ENCODE measurements at regions not wholly inside any gene's neighbourhood (a gene's known extent, or its start where the extent isn't known, plus 50 kb on each side); places are given as distances from the start of the nearest gene placed in this dataset.

- TF ChIP-seq POLR2A (IDR thresholded peaks at IDR 0.05): no peak
- TF ChIP-seq POLR2AphosphoS5 (IDR thresholded peaks at IDR 0.05): no peak
- TF ChIP-seq, protein P1, sequence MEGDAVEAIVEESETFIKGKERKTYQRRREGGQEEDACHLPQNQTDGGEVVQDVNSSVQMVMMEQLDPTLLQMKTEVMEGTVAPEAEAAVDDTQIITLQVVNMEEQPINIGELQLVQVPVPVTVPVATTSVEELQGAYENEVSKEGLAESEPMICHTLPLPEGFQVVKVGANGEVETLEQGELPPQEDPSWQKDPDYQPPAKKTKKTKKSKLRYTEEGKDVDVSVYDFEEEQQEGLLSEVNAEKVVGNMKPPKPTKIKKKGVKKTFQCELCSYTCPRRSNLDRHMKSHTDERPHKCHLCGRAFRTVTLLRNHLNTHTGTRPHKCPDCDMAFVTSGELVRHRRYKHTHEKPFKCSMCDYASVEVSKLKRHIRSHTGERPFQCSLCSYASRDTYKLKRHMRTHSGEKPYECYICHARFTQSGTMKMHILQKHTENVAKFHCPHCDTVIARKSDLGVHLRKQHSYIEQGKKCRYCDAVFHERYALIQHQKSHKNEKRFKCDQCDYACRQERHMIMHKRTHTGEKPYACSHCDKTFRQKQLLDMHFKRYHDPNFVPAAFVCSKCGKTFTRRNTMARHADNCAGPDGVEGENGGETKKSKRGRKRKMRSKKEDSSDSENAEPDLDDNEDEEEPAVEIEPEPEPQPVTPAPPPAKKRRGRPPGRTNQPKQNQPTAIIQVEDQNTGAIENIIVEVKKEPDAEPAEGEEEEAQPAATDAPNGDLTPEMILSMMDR (IDR thresholded peaks at IDR 0.05): no peak
- no peak for TF ChIP-seq EP300 (IDR thresholded peaks at IDR 0.05)
- Histone ChIP-seq H3K27me3 (peaks cover 3% of the 10 kb centered on the region), H3K4me3 (no peak overlapping the region), H3K4me1 (no peaks in the 10 kb centered on the region), H3K9me3 (no peaks in the 10 kb centered on the region), H3K36me3 (no peaks in the 10 kb centered on the region), H3K27ac (no peak overlapping the region)
- peak in 1 of 2 donors; percentile 37 for DNase-seq (ENCODE audit: low spot score in 2 of 2)
- 98% methylated on average over 6 of the region's 14 CpGs for WGBS
These were observed 105.7 kb downstream of the IRX5 start for GRCh38 chr16:55036371-55036821.

DNA sequence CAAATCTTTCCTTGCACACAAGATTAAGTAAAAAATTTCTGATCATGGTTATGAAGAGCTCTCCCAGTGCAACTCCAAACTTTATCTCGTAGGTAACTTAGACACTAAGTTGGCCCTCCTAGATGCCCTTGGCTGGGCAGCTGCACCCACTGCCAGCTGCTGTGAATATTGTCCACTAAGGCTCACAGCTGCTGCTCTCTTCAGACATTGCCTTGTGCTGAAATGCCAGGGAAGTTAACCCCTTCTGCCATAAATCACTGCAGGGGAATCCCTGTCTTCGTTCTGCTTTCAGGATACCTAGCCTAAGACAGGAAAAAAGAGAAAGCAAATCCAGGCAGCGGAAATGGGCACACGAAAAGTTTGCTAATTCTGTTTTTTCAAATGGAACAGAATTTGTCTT lies 106.4 kb downstream of the IRX5 start:
- H3K9me3 ChIP-seq: no peaks in the 10 kb centered on the region
- H3K4me1 ChIP-seq: no peaks in the 10 kb centered on the region
- no peak for DNase-seq (ENCODE audit: low spot score in 2 of 2)
- no peak for TF ChIP-seq POLR2A (IDR thresholded peaks at IDR 0.05)
- TF ChIP-seq EP300 (IDR thresholded peaks at IDR 0.05): no peak
- TF ChIP-seq, protein P1 (IDR thresholded peaks at IDR 0.05): no peak
- TF ChIP-seq POLR2AphosphoS5 (IDR thresholded peaks at IDR 0.05): no peak
- no peaks in the 10 kb centered on the region for H3K36me3 ChIP-seq
- H3K27me3 ChIP-seq: peaks cover 3% of the 10 kb centered on the region
- no peak overlapping the region for H3K4me3 ChIP-seq
- H3K27ac ChIP-seq: no peak overlapping the region
- WGBS: 95% methylated on average over 4 of the region's 4 CpGs

DNA sequence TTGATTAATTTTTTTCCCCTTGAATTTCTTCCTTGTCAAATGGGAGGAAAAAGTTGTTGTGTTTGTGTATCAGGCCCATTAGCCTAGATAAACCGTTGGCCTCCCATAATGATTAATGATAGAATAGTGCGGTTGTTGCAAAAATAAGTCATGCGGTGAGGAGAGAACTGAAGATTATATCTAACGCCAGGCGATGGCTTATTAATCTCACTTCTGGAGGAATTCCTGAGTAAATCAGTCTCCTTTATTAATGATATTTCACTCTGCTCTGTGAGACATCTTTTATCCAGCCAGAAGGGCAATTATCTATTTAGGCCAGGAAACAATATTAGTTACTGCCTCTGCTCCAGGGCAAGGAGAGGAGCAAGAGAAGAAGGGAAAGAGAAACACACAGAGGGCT lies 107.3 kb downstream of the IRX5 start:
- no peak overlapping the region for H3K27ac ChIP-seq
- H3K9me3 ChIP-seq: no peaks in the 10 kb centered on the region
- H3K27me3 ChIP-seq: peaks cover 5% of the 10 kb centered on the region
- 59% methylated on average over 5 of the region's 5 CpGs for WGBS
- no peaks in the 10 kb centered on the region for H3K36me3 ChIP-seq
- H3K4me3 ChIP-seq: no peak overlapping the region
- no peak for DNase-seq (ENCODE audit: low spot score in 2 of 2)
- no peaks in the 10 kb centered on the region for H3K4me1 ChIP-seq
- TF ChIP-seq POLR2AphosphoS5 (IDR thresholded peaks at IDR 0.05) (no peak), POLR2A (IDR thresholded peaks at IDR 0.05) (no peak)

GRCh38 chr16:55039042-55039441 lies 108.4 kb downstream of the IRX5 start:
- Histone ChIP-seq H3K36me3 (no peaks in the 10 kb centered on the region), H3K9me3 (no peaks in the 10 kb centered on the region), H3K4me3 (no peak overlapping the region), H3K27me3 (peaks cover 9% of the 10 kb centered on the region), H3K4me1 (no peaks in the 10 kb centered on the region), H3K27ac (no peak overlapping the region)
- DNase-seq (ENCODE audit: low spot score in 2 of 2): peak in 1 of 2 donors; percentile 38
- WGBS: 73% methylated on average over 6 of the region's 6 CpGs
- TF ChIP-seq POLR2A (IDR thresholded peaks at IDR 0.05): no peak
- TF ChIP-seq POLR2AphosphoS5 (IDR thresholded peaks at IDR 0.05): no peak
- TF ChIP-seq, protein P1 (IDR thresholded peaks at IDR 0.05): no peak

DNA sequence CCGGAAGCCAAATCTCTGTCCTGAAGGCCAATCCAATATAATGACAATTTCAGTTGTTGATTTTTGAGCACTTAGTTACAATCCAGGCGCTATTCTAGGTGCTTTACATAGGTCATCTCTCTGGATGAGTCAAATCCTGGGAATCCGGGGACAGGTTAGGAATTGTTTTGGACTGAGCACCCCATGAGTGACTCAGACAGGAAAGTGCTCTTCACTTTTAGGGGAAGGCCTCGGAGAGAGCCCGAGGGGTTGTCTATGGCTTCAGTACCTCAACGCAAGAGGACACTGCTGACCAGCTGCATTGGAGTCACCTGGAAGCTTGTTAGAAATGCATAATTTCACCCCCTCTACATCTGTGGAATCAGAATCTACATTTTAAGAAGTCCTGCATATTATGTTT lies 108.8 kb downstream of the IRX5 start:
- TF ChIP-seq, protein P1 (IDR thresholded peaks at IDR 0.05): no peak
- TF ChIP-seq EP300 (IDR thresholded peaks at IDR 0.05): no peak
- TF ChIP-seq POLR2A (IDR thresholded peaks at IDR 0.05): no peak
- 76% methylated on average over 6 of the region's 6 CpGs for WGBS
- DNase-seq (ENCODE audit: low spot score in 2 of 2): peak in 1 of 2 donors; percentile 16

DNA sequence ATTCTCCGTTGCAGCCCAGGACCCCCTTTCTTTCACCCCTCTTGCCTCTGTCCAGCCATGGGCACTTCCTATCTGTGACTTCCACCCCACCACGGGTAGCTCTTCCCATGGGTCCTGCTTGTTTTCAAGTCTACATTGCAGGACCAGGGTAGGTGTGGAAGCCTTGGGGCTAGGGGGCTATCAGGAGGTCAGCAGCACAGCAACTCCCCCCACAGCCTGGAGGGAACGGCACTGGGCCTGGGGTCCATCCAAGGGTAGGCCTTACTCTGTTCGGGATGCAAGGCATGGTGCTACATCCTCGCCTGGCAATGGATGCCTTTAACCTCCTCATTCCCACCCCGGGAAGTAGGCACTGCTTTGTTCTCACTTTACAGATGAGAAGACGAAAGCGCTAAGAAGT lies 109.3 kb downstream of the IRX5 start:
- DNase-seq (ENCODE audit: low spot score in 2 of 2): peak in 1 of 2 donors; percentile 52
- Histone ChIP-seq H3K9me3 (no peaks in the 10 kb centered on the region), H3K27ac (no peak overlapping the region), H3K4me1 (no peaks in the 10 kb centered on the region), H3K36me3 (no peaks in the 10 kb centered on the region), H3K27me3 (peaks cover 9% of the 10 kb centered on the region), H3K4me3 (no peak overlapping the region)
- TF ChIP-seq POLR2A (IDR thresholded peaks at IDR 0.05) (no peak), POLR2AphosphoS5 (IDR thresholded peaks at IDR 0.05) (no peak), EP300 (IDR thresholded peaks at IDR 0.05) (no peak)
- TF ChIP-seq, protein P1 (IDR thresholded peaks at IDR 0.05): no peak
- WGBS: 81% methylated on average over 8 of the region's 8 CpGs

More for the DNA sequence above, 108.8 kb downstream of the IRX5 start:
- Histone ChIP-seq H3K9me3 (no peaks in the 10 kb centered on the region), H3K4me1 (no peaks in the 10 kb centered on the region), H3K4me3 (no peak overlapping the region), H3K36me3 (no peaks in the 10 kb centered on the region), H3K27ac (no peak overlapping the region), H3K27me3 (peaks cover 9% of the 10 kb centered on the region)
